GM20000 (cell line): ENCODE measurements at regions not wholly inside any gene's neighbourhood (a gene's known extent, or its start where the extent isn't known, plus 50 kb on each side); places are given as distances from the start of the nearest gene placed in this dataset.

Experiments
- DNase-seq: peaks from one replicate; pipeline ENCODE4 v3.0.0; 2012; ENCODE audit warnings: low spot score
- CTCF ChIP-seq: IDR thresholded peaks from 2 replicates; pipeline ENCODE4 v1.5.1; 2012; ENCODE audit warnings: mild to moderate bottlenecking, control low read depth; ENCODE audit errors: extremely low read depth, missing control alignments

GRCh38 chr7:9869566-9869965 lies 1104.1 kb upstream of the PHF14 start:
- no peak for TF ChIP-seq CTCF
- no peak for DNase-seq

GRCh38 chr7:9870674-9871073 lies 1103.0 kb upstream of the PHF14 start:
- DNase-seq, result no peak
- no peak for TF ChIP-seq CTCF

GRCh38 chr7:9874182-9874581 lies 1099.5 kb upstream of the PHF14 start:
- no peak for DNase-seq
- no peak for TF ChIP-seq CTCF

- no peak for DNase-seq
- no peak for TF ChIP-seq CTCF
Observed at GRCh38 chr7:9876053-9876452, 1097.6 kb upstream of the PHF14 start.

- DNase-seq, result no peak
- no peak for TF ChIP-seq CTCF
Observed at GRCh38 chr7:9889554-9889953, 1084.1 kb upstream of the PHF14 start.

GRCh38 chr7:9890092-9890491 lies 1083.6 kb upstream of the PHF14 start:
- no peak for DNase-seq
- TF ChIP-seq CTCF, result no peak

- TF ChIP-seq CTCF, result no peak
- no peak for DNase-seq
Observed at GRCh38 chr7:9891056-9891455, 1082.6 kb upstream of the PHF14 start.
